Mucosa of descending colon (tissue), 3 donors: ENCODE measurements at regions not wholly inside any gene's neighbourhood (a gene's known extent, or its start where the extent isn't known, plus 50 kb on each side); places are given as distances from the start of the nearest gene placed in this dataset.

Experiments used
- ATAC-seq: fragments of 200-7000 bp; cut with Tn5 transposase; one replicate; pipeline ENCODE4 v1.9.1; 2020; ENCODE audit warnings: mild to moderate bottlenecking, moderate library complexity
- DNase-seq, 3 donors: peaks; one replicate each; pipeline ENCODE4 v3.0.0-alpha.2; 2020
- H3K36me3 ChIP-seq: fragments of 200-600 bp; one replicate; pipeline ENCODE4 v1.8.0; 2021; ENCODE audit warnings: low read depth, mild to moderate bottlenecking
- H3K4me1 ChIP-seq: fragments of 200-600 bp; one replicate; pipeline ENCODE4 v1.8.0; 2021; ENCODE audit warnings: low read depth, mild to moderate bottlenecking
- H3K4me3 ChIP-seq: fragments of 200-600 bp; one replicate; pipeline ENCODE4 v1.8.0; 2021; ENCODE audit warnings: mild to moderate bottlenecking
- H3K9me3 ChIP-seq: fragments of 200-600 bp; one replicate; pipeline ENCODE4 v1.8.0; 2021; ENCODE audit warnings: mild to moderate bottlenecking
- intact Hi-C, 2 donors: fragments of 100-400 bp; cut with DNase I in 1 of 2; cut with micrococcal nuclease in 1 of 2; formaldehyde crosslinking; loops; one replicate each; pipeline versions ENCODE4 v1.11.0 to v1.11.1; 2022; cut with DNase I, micrococcal nuclease
- TF ChIP-seq, protein P1 (sequence below): fragments of 200-600 bp; IDR thresholded peaks from one replicate; pipeline ENCODE4 v1.8.0; 2022; ENCODE audit warnings: antibody characterized with exemption, mild to moderate bottlenecking
- donor health status: DM: no; HTN: no; CAD: no; lungs with moderate emphysema.
- donor health status: DM: no; HTN: no; CAD: no.
- donor health status: DM: no; HTN: yes; CAD: no.

DNA sequence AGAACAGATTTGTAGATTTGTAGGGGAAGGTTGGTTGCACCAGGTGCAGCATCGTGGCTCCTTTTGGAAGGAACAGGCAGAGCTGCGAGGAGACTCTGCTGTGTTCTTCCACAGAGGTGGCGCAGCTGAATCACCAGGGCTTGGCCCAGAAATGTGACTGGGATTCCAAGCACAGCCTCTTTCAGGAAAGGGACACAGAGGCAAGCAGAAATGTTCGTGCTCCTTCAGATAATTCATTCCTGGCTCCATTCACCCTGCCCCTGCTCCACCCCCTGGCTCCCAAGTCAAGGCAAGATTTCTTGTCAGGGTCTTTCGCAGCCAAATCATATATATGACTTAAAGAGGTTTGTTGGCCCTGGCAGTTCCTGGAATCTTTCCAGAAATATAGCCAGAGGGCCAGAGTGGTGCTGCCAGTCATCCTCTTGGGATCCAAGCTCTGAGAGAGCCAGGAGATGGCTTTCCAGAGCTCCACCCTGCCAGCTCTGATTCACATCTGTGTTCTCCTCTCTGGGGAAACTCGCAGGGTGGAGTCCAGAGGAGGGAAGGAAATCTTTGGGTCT, 203.9 kb upstream of the TANK start:
- no peaks in the 10 kb centered on the region for H3K9me3 ChIP-seq
- H3K4me1 ChIP-seq, result no peaks in the 10 kb centered on the region
- no peaks in the 10 kb centered on the region for H3K36me3 ChIP-seq
- H3K4me3 ChIP-seq, result no peak overlapping the region
- ATAC-seq, result no peak
- intact Hi-C loops, result no loop called here
- TF ChIP-seq, protein P1, sequence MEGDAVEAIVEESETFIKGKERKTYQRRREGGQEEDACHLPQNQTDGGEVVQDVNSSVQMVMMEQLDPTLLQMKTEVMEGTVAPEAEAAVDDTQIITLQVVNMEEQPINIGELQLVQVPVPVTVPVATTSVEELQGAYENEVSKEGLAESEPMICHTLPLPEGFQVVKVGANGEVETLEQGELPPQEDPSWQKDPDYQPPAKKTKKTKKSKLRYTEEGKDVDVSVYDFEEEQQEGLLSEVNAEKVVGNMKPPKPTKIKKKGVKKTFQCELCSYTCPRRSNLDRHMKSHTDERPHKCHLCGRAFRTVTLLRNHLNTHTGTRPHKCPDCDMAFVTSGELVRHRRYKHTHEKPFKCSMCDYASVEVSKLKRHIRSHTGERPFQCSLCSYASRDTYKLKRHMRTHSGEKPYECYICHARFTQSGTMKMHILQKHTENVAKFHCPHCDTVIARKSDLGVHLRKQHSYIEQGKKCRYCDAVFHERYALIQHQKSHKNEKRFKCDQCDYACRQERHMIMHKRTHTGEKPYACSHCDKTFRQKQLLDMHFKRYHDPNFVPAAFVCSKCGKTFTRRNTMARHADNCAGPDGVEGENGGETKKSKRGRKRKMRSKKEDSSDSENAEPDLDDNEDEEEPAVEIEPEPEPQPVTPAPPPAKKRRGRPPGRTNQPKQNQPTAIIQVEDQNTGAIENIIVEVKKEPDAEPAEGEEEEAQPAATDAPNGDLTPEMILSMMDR, result no peak
- DNase-seq, result no peak

- H3K4me1 ChIP-seq, result no peaks in the 10 kb centered on the region
- ATAC-seq (no peak), DNase-seq (no peak)
- H3K4me3 ChIP-seq, result no peak overlapping the region
- intact Hi-C loops, result no loop called here
- TF ChIP-seq, protein P1, result no peak
- no peaks in the 10 kb centered on the region for H3K36me3 ChIP-seq
- H3K9me3 ChIP-seq, result no peaks in the 10 kb centered on the region
Observed at GRCh38 chr2:160963957-160964356, 196.3 kb upstream of the TANK start.

DNA sequence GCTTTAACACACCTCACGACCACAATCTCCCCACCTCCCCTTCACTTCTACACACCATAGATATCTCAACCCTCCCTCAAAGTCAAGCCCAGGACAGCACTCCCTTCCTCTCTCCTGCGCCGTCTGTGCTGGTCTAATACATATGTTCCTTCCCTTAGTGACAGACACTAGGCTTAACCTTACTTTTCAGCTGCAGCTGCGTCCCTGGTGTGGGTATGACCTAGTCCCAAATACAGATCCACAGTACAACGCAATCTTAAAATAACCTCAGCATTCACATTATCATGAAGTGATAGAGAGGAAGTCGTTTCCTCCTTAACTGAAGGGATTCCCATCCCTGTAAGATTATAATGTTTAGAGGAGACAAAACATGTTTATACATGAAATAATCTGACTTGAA, 192.7 kb upstream of the TANK start:
- DNase-seq, result no peak
- Histone ChIP-seq H3K9me3 (no peaks in the 10 kb centered on the region), H3K4me1 (no peaks in the 10 kb centered on the region), H3K36me3 (no peaks in the 10 kb centered on the region), H3K4me3 (no peak overlapping the region)
- TF ChIP-seq, protein P1, result no peak
- intact Hi-C loops, result no loop called here
- no peak for ATAC-seq

DNA sequence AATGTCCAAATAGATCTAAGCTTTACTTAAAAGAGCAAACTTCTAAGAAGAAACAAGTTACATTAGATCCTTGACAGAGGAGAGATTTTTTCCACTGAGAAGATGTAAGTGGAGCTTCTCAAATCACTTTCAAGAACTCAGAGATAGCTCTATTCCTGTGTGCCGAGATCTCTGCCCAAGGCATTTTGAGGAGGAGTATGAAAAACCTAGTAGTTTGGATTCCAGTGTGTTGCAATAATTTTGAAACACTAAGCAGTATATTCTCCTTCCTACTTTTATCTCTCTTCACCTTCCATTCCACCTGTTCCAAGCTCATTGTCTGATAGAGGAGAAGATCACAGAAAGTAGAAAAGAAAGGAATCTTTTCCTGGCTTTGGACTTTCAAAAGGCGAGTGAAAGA, 192.0 kb upstream of the TANK start:
- TF ChIP-seq, protein P1, result no peak
- no peaks in the 10 kb centered on the region for H3K4me1 ChIP-seq
- DNase-seq, result no peak
- ATAC-seq, result no peak
- no peak overlapping the region for H3K4me3 ChIP-seq
- no peaks in the 10 kb centered on the region for H3K36me3 ChIP-seq
- no peaks in the 10 kb centered on the region for H3K9me3 ChIP-seq
- intact Hi-C loops, result no loop called here

DNA sequence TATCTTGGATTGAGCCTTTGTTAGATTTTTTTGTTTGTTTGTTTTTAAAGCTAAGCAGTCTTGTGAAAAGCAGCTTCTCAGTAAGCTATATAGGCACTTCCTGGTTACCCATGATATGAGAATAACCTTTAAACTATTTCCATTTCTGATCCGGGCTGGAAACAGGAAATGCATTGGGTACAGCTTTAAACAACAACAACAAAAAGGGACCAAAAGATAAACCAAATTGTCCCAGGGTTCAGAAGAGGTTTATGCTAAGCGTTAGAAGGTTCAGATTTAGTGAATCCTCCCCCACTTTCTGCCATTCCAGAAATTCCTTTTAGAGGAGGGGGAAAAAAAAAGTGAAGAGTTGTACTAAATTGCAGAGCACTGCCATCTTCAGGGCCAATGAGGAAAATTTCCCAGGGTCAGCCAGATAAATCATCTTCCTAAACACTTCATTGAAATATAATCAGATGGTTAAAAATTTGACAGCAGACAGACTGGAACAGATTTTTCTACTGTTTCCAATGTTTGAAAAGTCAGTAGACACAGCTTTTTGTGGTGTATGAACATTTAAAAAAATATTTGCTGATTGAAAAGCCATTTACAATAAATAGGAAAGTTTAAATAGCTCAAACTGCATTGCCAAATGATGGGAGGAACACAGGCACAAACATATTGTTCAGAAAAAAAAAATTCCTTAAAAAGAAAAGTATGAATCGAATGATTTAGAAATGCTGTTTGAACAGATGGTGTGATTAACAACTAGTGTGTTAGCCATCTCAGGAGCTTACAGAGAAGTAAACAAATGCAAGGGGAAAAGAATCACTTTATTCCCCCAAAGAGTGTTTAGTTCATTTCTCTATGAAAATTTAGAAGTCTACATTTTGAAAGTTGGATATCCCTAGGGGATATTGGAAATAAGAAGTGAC, 189.9 kb upstream of the TANK start:
- ATAC-seq, result peak; percentile 67
- Histone ChIP-seq H3K36me3 (no peaks in the 10 kb centered on the region), H3K9me3 (no peaks in the 10 kb centered on the region), H3K4me3 (no peak overlapping the region), H3K4me1 (no peaks in the 10 kb centered on the region)
- peak in 1 of 3 donors; percentile 61 for DNase-seq
- intact Hi-C loops, result no loop called here
- TF ChIP-seq, protein P1, result peak; percentile 20
